AG08396 (cell line): ENCODE measurements at regions not wholly inside any gene's neighbourhood (a gene's known extent, or its start where the extent isn't known, plus 50 kb on each side); places are given as distances from the start of the nearest gene placed in this dataset.
"Not testable (repeated sequence)": the region's sequence is repeated elsewhere in the genome, so short reads cannot be mapped to it uniquely, and the experiment has no call there.

Experiments used
- DNase-seq: peaks from one replicate; pipeline ENCODE4 v3.0.0; 2012; ENCODE audit warnings: low spot score, mixed read lengths

- DNase-seq = no peak
Measured at GRCh38 chr9:82790875-82791274, 272.1 kb downstream of the RASEF start.

- DNase-seq = no peak
Measured at GRCh38 chr9:82791692-82792091, 271.2 kb downstream of the RASEF start.

GRCh38 chr9:82797534-82797933, 265.4 kb downstream of the RASEF start:
- no peak for DNase-seq

GRCh38 chr9:82799286-82799685, 263.7 kb downstream of the RASEF start:
- no peak for DNase-seq

GRCh38 chr9:82805027-82805426, 257.9 kb downstream of the RASEF start:
- no peak for DNase-seq

GRCh38 chr9:82808478-82808877, 254.5 kb downstream of the RASEF start:
- no peak for DNase-seq

- no peak for DNase-seq
Measured at GRCh38 chr9:82810915-82811314, 252.0 kb downstream of the RASEF start.

GRCh38 chr9:82819260-82819659, 243.7 kb downstream of the RASEF start:
- DNase-seq = no peak

- DNase-seq = no peak
Measured at GRCh38 chr9:82820186-82820585, 242.8 kb downstream of the RASEF start.

- no peak for DNase-seq
Measured at GRCh38 chr9:82829818-82830217, 233.1 kb downstream of the RASEF start.

GRCh38 chr9:82865524-82865923, 197.4 kb downstream of the RASEF start:
- no peak for DNase-seq

GRCh38 chr9:82880336-82881050, 182.4 kb downstream of the RASEF start:
- no peak for DNase-seq

GRCh38 chr9:82882138-82882537, 180.8 kb downstream of the RASEF start:
- no peak for DNase-seq

GRCh38 chr9:82882748-82883147, 180.2 kb downstream of the RASEF start:
- no peak for DNase-seq

GRCh38 chr9:82883436-82883835, 179.5 kb downstream of the RASEF start:
- DNase-seq = no peak

- not testable (repeated sequence) for DNase-seq
Measured at GRCh38 chr9:82883974-82884373, 179.0 kb downstream of the RASEF start.

GRCh38 chr9:82890401-82890800, 172.5 kb downstream of the RASEF start:
- DNase-seq = no peak

- DNase-seq = no peak
Measured at GRCh38 chr9:82890865-82891264, 172.1 kb downstream of the RASEF start.

GRCh38 chr9:82891321-82891720, 171.6 kb downstream of the RASEF start:
- DNase-seq = no peak

- DNase-seq = no peak
Measured at GRCh38 chr9:82893549-82893948, 169.4 kb downstream of the RASEF start.

- DNase-seq = no peak
Measured at GRCh38 chr9:82894548-82894947, 168.4 kb downstream of the RASEF start.

GRCh38 chr9:82894961-82895821, 167.8 kb downstream of the RASEF start:
- DNase-seq = no peak

- no peak for DNase-seq
Measured at GRCh38 chr9:82895822-82896110, 167.2 kb downstream of the RASEF start.

- no peak for DNase-seq
Measured at GRCh38 chr9:82903503-82903902, 159.4 kb downstream of the RASEF start.
